Hepatocyte (in vitro differentiated cells): ENCODE measurements at regions not wholly inside any gene's neighbourhood (a gene's known extent, or its start where the extent isn't known, plus 50 kb on each side); places are given as distances from the start of the nearest gene placed in this dataset.

ENCODE experiments used
- DNase-seq: peaks from one replicate; pipeline ENCODE4 v3.0.0-alpha.2; 2016; ENCODE audit warnings: low spot score
- H2AFZ ChIP-seq: fragments of 200-600 bp; sonication (generic); 2 replicates; pipeline ENCODE4 v1.6.0; 2016; ENCODE audit warnings: antibody characterized with exemption, mild to moderate bottlenecking
- H3K27ac ChIP-seq: fragments of 200-600 bp; sonication (generic); 2 replicates; pipeline ENCODE4 v1.5.1; 2016; ENCODE audit warnings: mild to moderate bottlenecking
- H3K27me3 ChIP-seq: fragments of 200-600 bp; sonication (generic); 2 replicates; pipeline ENCODE4 v1.6.1; 2016
- H3K36me3 ChIP-seq: fragments of 200-600 bp; sonication (generic); replicated peaks from 2 replicates; pipeline ENCODE4 v1.5.1; 2016; ENCODE audit warnings: low read depth; ENCODE audit not compliant: insufficient read depth
- H3K4me1 ChIP-seq: fragments of 200-600 bp; sonication (generic); 2 replicates; pipeline ENCODE4 v1.5.1; 2016; ENCODE audit warnings: mild to moderate bottlenecking, moderate library complexity; ENCODE audit not compliant: insufficient read depth
- H3K4me2 ChIP-seq: fragments of 200-600 bp; sonication (generic); 2 replicates; pipeline ENCODE4 v1.6.0; 2016
- H3K4me3 ChIP-seq: fragments of 200-600 bp; sonication (generic); 2 replicates; pipeline ENCODE4 v1.5.1; 2016; ENCODE audit warnings: mild to moderate bottlenecking
- H3K79me2 ChIP-seq: fragments of 200-600 bp; sonication (generic); 2 replicates; pipeline ENCODE4 v1.6.0; 2017; ENCODE audit warnings: mild to moderate bottlenecking
- H3K9me2 ChIP-seq: fragments of 200-600 bp; sonication (generic); replicated peaks from 2 replicates; pipeline ENCODE4 v1.6.0; 2017; ENCODE audit warnings: mild to moderate bottlenecking; ENCODE audit not compliant: insufficient read depth
- H3K9me3 ChIP-seq: fragments of 200-600 bp; sonication (generic); 2 replicates; pipeline ENCODE4 v1.5.1; 2016; ENCODE audit warnings: low read depth, mild to moderate bottlenecking
- H4K20me1 ChIP-seq: fragments of 200-600 bp; sonication (generic); 2 replicates; pipeline ENCODE4 v1.6.0; 2016; ENCODE audit warnings: mild to moderate bottlenecking; ENCODE audit not compliant: insufficient read depth, poor library complexity, severe bottlenecking
- EZH2 ChIP-seq: fragments of 200-600 bp; sonication (generic); IDR thresholded peaks from 2 replicates; pipeline ENCODE4 v1.6.1; 2016; ENCODE audit warnings: antibody characterized with exemption, mild to moderate bottlenecking, borderline replicate concordance
- EZH2phosphoT487 ChIP-seq: fragments of 200-600 bp; sonication (generic); IDR thresholded peaks from one replicate; pipeline ENCODE4 v1.6.1; 2018; ENCODE audit warnings: antibody characterized with exemption, mild to moderate bottlenecking, low read depth, moderate library complexity; ENCODE audit not compliant: unreplicated experiment, severe bottlenecking
- WGBS: methylation state at CpG from one replicate; pipeline ENCODE4 v1.1.6; 2016; ENCODE audit warnings: low lambda C conversion rate; ENCODE audit errors: missing lambda C conversion rate; 5-methylcytosine and 5-hydroxymethylcytosine counted together
- TF ChIP-seq, protein P1 (sequence below): fragments of 200-600 bp; sonication (generic); IDR thresholded peaks from 2 replicates; pipeline ENCODE4 v1.5.1; 2016; ENCODE audit warnings: antibody characterized with exemption, mild to moderate bottlenecking; ENCODE audit not compliant: poor library complexity

DNA sequence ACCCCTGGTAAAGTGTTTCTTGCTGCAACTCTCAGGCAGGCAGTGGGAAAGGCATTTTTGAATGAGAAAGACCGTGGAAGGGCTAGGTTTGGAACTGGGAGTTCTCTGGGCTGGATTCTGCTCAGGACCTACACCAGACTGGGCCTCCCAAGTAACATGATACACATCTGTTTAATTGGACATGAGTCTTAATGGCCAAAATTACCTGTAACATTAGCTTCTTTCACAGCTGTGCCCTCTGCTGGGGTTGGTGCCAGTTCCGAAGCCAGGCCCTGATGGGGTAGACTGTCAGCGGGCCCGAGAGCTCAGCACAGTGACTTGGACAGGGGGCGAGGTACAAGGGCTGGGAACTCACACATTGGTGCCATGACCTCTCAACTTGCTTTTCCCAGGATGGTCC lies 118.9 kb upstream of the IRX3 start:
- Histone ChIP-seq H3K4me3 (no peak overlapping the region), H3K4me2 (no peak overlapping the region), H3K36me3 (no peaks in the 10 kb centered on the region), H3K9me3 (no peaks in the 10 kb centered on the region), H3K9me2 (no peaks in the 10 kb centered on the region), H3K27ac (no peak overlapping the region), H3K79me2 (no peaks in the 10 kb centered on the region), H4K20me1 (no peaks in the 10 kb centered on the region), H2AFZ (no peak overlapping the region), H3K27me3 (no peaks in the 10 kb centered on the region), H3K4me1 (no peaks in the 10 kb centered on the region)
- no peak for DNase-seq
- no peak for TF ChIP-seq EZH2phosphoT487
- no peak for TF ChIP-seq EZH2
- TF ChIP-seq, protein P1, sequence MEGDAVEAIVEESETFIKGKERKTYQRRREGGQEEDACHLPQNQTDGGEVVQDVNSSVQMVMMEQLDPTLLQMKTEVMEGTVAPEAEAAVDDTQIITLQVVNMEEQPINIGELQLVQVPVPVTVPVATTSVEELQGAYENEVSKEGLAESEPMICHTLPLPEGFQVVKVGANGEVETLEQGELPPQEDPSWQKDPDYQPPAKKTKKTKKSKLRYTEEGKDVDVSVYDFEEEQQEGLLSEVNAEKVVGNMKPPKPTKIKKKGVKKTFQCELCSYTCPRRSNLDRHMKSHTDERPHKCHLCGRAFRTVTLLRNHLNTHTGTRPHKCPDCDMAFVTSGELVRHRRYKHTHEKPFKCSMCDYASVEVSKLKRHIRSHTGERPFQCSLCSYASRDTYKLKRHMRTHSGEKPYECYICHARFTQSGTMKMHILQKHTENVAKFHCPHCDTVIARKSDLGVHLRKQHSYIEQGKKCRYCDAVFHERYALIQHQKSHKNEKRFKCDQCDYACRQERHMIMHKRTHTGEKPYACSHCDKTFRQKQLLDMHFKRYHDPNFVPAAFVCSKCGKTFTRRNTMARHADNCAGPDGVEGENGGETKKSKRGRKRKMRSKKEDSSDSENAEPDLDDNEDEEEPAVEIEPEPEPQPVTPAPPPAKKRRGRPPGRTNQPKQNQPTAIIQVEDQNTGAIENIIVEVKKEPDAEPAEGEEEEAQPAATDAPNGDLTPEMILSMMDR: no peak
- 96% methylated on average over 5 of the region's 5 CpGs for WGBS

DNA sequence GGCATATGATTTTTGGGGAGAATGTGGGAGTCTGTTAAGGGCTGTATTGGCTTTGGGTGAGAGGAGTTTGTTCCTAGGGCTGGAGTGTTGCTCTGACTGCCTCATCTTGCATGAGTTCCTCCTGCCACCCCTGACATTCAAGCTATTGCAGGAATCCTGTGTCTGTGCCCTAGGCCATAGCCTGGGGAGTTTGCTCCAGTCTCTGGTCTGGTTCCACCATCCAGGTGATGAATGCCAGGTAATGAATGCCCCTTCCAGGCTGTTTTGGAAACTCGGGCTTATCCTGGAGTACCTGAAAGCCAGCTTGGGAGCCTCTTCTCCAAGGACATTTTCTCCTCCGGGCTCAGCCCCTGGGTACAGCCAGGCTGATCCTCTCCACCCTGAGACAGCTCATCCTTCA lies 117.0 kb upstream of the IRX3 start:
- H3K36me3 ChIP-seq: no peaks in the 10 kb centered on the region
- H3K4me1 ChIP-seq: no peaks in the 10 kb centered on the region
- no peak overlapping the region for H3K4me3 ChIP-seq
- 76% methylated on average over 2 of the region's 2 CpGs for WGBS
- no peaks in the 10 kb centered on the region for H3K27me3 ChIP-seq
- DNase-seq: no peak
- H3K9me3 ChIP-seq: no peaks in the 10 kb centered on the region
- no peak for TF ChIP-seq EZH2phosphoT487
- TF ChIP-seq, protein P1: no peak
- no peak for TF ChIP-seq EZH2
- H3K4me2 ChIP-seq: no peak overlapping the region
- H3K9me2 ChIP-seq: no peaks in the 10 kb centered on the region
- H3K79me2 ChIP-seq: no peaks in the 10 kb centered on the region
- no peak overlapping the region for H3K27ac ChIP-seq
- no peak overlapping the region for H2AFZ ChIP-seq
- no peaks in the 10 kb centered on the region for H4K20me1 ChIP-seq

DNA sequence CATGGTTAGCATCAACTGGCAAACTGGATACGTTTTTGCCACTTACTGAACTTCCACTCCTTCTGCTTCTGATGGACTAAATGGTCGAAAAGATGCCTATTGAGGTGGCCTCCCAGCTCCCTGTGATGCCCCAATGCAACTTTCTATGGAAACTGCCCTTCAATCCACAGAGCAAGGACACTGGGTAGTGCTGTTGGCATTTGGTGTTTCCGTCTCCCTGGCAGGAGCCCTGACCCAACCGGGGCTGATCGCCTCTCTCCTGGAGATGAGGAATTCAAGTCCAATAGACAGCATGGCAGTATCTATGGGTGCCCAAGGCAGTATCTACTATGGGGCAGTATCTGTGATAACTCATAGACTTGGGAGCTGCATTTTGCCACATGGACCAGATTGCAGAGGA lies 116.3 kb upstream of the IRX3 start:
- no peaks in the 10 kb centered on the region for H3K9me2 ChIP-seq
- DNase-seq: no peak
- no peaks in the 10 kb centered on the region for H3K9me3 ChIP-seq
- no peaks in the 10 kb centered on the region for H3K36me3 ChIP-seq
- no peaks in the 10 kb centered on the region for H3K27me3 ChIP-seq
- no peaks in the 10 kb centered on the region for H3K79me2 ChIP-seq
- H2AFZ ChIP-seq: no peak overlapping the region
- no peak overlapping the region for H3K4me3 ChIP-seq
- 96% methylated on average over 5 of the region's 5 CpGs for WGBS
- no peaks in the 10 kb centered on the region for H4K20me1 ChIP-seq
- TF ChIP-seq, protein P1: no peak
- TF ChIP-seq EZH2phosphoT487 (no peak), EZH2 (no peak)
- H3K4me2 ChIP-seq: no peak overlapping the region
- H3K4me1 ChIP-seq: no peaks in the 10 kb centered on the region
- H3K27ac ChIP-seq: no peak overlapping the region

DNA sequence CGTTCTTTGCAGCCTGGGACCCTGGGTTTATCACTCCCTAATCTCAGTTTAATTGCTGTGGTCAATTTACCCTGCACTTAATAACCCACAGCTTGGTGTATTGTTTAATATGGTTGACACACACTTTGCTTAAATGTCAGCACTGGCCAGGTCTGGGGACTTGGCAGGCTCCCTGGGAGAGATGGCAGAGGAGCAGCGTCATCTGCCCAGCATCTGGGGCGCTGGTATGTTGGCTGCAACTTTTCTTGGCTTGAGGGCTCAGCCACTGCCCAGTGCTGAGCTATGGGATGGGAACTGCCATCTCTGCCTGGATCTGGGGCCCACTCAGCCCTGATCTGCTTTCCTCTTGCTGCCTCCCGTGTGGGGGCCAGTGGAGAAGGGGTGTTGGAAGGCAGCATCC lies 115.7 kb upstream of the IRX3 start:
- TF ChIP-seq EZH2phosphoT487: no peak
- no peak for TF ChIP-seq EZH2
- TF ChIP-seq, protein P1: no peak
- no peaks in the 10 kb centered on the region for H3K79me2 ChIP-seq
- H3K4me2 ChIP-seq: no peak overlapping the region
- no peak overlapping the region for H3K4me3 ChIP-seq
- WGBS: 73% methylated on average over 4 of the region's 4 CpGs
- no peak overlapping the region for H2AFZ ChIP-seq
- no peak for DNase-seq
- H3K9me2 ChIP-seq: no peaks in the 10 kb centered on the region
- H3K9me3 ChIP-seq: no peaks in the 10 kb centered on the region
- H3K36me3 ChIP-seq: no peaks in the 10 kb centered on the region
- H3K27me3 ChIP-seq: no peaks in the 10 kb centered on the region
- H4K20me1 ChIP-seq: no peaks in the 10 kb centered on the region
- no peak overlapping the region for H3K27ac ChIP-seq
- no peaks in the 10 kb centered on the region for H3K4me1 ChIP-seq
